KMS-11 (cell line): ENCODE measurements at regions not wholly inside any gene's neighbourhood (a gene's known extent, or its start where the extent isn't known, plus 50 kb on each side); places are given as distances from the start of the nearest gene placed in this dataset.

ENCODE experiments used
- H2AFZ ChIP-seq: fragments of 200-600 bp; sonication (generic); 2 replicates; pipeline ENCODE4 v1.6.1; 2016; ENCODE audit warnings: antibody characterized with exemption, mixed run types, low read depth
- H3K27ac ChIP-seq: fragments of 200-600 bp; sonication (generic); 2 replicates; pipeline ENCODE4 v1.6.1; 2016; ENCODE audit warnings: mild to moderate bottlenecking, mixed run types
- H3K27me3 ChIP-seq: fragments of 200-600 bp; sonication (generic); 2 replicates; pipeline ENCODE4 v1.6.1; 2017; ENCODE audit warnings: mild to moderate bottlenecking, low read depth, mixed run types, moderate library complexity; ENCODE audit not compliant: insufficient read depth
- H3K36me3 ChIP-seq: fragments of 200-600 bp; sonication (generic); 2 replicates; pipeline ENCODE4 v1.6.1; 2017; ENCODE audit warnings: mild to moderate bottlenecking, mixed run types; ENCODE audit not compliant: insufficient read depth
- H3K4me1 ChIP-seq: fragments of 200-600 bp; sonication (generic); 2 replicates; pipeline ENCODE4 v1.6.1; 2016; ENCODE audit warnings: mild to moderate bottlenecking, low read depth, mixed run types; ENCODE audit not compliant: poor library complexity, severe bottlenecking
- H3K4me2 ChIP-seq: fragments of 200-600 bp; sonication (generic); 2 replicates; pipeline ENCODE4 v1.7.0; 2016; ENCODE audit warnings: mild to moderate bottlenecking, mixed run types
- H3K4me3 ChIP-seq: fragments of 200-600 bp; sonication (generic); IDR thresholded peaks from 2 replicates; pipeline ENCODE4 v1.6.1; 2017; ENCODE audit warnings: low read depth, low read length, mixed read lengths; ENCODE audit not compliant: insufficient read depth
- H3K79me2 ChIP-seq: fragments of 200-600 bp; sonication (generic); 2 replicates; pipeline ENCODE4 v1.6.1; 2016; ENCODE audit warnings: low read depth, mixed run types; ENCODE audit not compliant: insufficient read depth
- H3K9ac ChIP-seq: fragments of 200-600 bp; sonication (generic); 2 replicates; pipeline ENCODE4 v1.6.1; 2016; ENCODE audit warnings: mild to moderate bottlenecking, mixed run types
- H4K20me1 ChIP-seq: fragments of 200-600 bp; sonication (generic); 2 replicates; pipeline ENCODE4 v1.6.1; 2016; ENCODE audit warnings: mild to moderate bottlenecking, mixed run types; ENCODE audit not compliant: insufficient read depth
- CTCF ChIP-seq: fragments of 200-600 bp; sonication (generic); conservative IDR thresholded peaks from 2 replicates; pipeline ENCODE4 v1.6.1; 2017; ENCODE audit warnings: low read depth, mild to moderate bottlenecking, antibody characterized with exemption, low read length, moderate library complexity, mixed read lengths

GRCh38 chr2:56483081-56483480 lies 299.3 kb downstream of the CCDC85A start:
- Histone ChIP-seq H2AFZ (no peak overlapping the region), H3K36me3 (no peaks in the 10 kb centered on the region), H3K4me2 (no peak overlapping the region), H3K4me3 (no peak overlapping the region), H3K27ac (no peak overlapping the region), H3K79me2 (no peaks in the 10 kb centered on the region), H3K4me1 (no peaks in the 10 kb centered on the region), H3K27me3 (no peaks in the 10 kb centered on the region), H3K9ac (no peak overlapping the region), H4K20me1 (no peaks in the 10 kb centered on the region)
- TF ChIP-seq CTCF: no peak

- Histone ChIP-seq H3K4me1 (no peaks in the 10 kb centered on the region), H4K20me1 (no peaks in the 10 kb centered on the region), H3K4me2 (no peak overlapping the region), H3K36me3 (no peaks in the 10 kb centered on the region), H3K4me3 (no peak overlapping the region), H3K27ac (no peak overlapping the region), H2AFZ (no peak overlapping the region), H3K9ac (no peak overlapping the region), H3K79me2 (no peaks in the 10 kb centered on the region), H3K27me3 (no peaks in the 10 kb centered on the region)
- no peak for TF ChIP-seq CTCF
These were observed 301.1 kb downstream of the CCDC85A start for GRCh38 chr2:56484906-56485305.

- Histone ChIP-seq H3K36me3 (no peaks in the 10 kb centered on the region), H3K4me2 (no peak overlapping the region), H3K4me3 (no peak overlapping the region), H3K27me3 (no peaks in the 10 kb centered on the region), H2AFZ (no peak overlapping the region), H3K4me1 (no peaks in the 10 kb centered on the region), H3K9ac (no peak overlapping the region), H3K27ac (no peak overlapping the region), H3K79me2 (no peaks in the 10 kb centered on the region), H4K20me1 (no peaks in the 10 kb centered on the region)
- no peak for TF ChIP-seq CTCF
These were observed 316.5 kb downstream of the CCDC85A start for GRCh38 chr2:56500317-56500716.

- Histone ChIP-seq H3K4me1 (no peaks in the 10 kb centered on the region), H3K4me2 (no peak overlapping the region), H3K27me3 (no peaks in the 10 kb centered on the region), H4K20me1 (no peaks in the 10 kb centered on the region), H3K4me3 (no peak overlapping the region), H3K27ac (no peak overlapping the region), H3K36me3 (no peaks in the 10 kb centered on the region), H2AFZ (no peak overlapping the region), H3K79me2 (no peaks in the 10 kb centered on the region), H3K9ac (no peak overlapping the region)
- TF ChIP-seq CTCF: no peak
These were observed 318.8 kb downstream of the CCDC85A start for GRCh38 chr2:56502616-56503015.

- Histone ChIP-seq H2AFZ (no peak overlapping the region), H3K4me3 (no peak overlapping the region), H3K4me2 (no peak overlapping the region), H3K27ac (no peak overlapping the region), H3K27me3 (no peaks in the 10 kb centered on the region), H3K4me1 (no peaks in the 10 kb centered on the region), H4K20me1 (no peaks in the 10 kb centered on the region), H3K9ac (no peak overlapping the region), H3K79me2 (no peaks in the 10 kb centered on the region), H3K36me3 (no peaks in the 10 kb centered on the region)
- TF ChIP-seq CTCF: no peak
These were observed 322.1 kb downstream of the CCDC85A start for GRCh38 chr2:56505885-56506284.
